Gastrocnemius medialis (tissue), 4 donors: ENCODE measurements at regions not wholly inside any gene's neighbourhood (a gene's known extent, or its start where the extent isn't known, plus 50 kb on each side); places are given as distances from the start of the nearest gene placed in this dataset.

Source experiments
- ATAC-seq, 2 donors: fragments of 150-250 bp; one replicate each; pipeline ENCODE4 v1.9.1; 2016
- DNase-seq, 2 donors: peaks; one replicate each; pipeline ENCODE4 v3.0.0-alpha.2; 2019
- H3K27ac ChIP-seq, 4 donors: fragments of 200-600 bp; sonication (generic); 1 replicate in 1 of 4; 2 replicates in 3 of 4; pipeline ENCODE4 v1.5.1; 2016 to 2018; ENCODE audit warnings: mild to moderate bottlenecking in 2 of 4, moderate library complexity in 1 of 4
- H3K27me3 ChIP-seq, 3 donors: fragments of 200-600 bp; sonication (generic) in 2 of 3; 1 replicate in 1 of 3; 2 replicates in 2 of 3; pipeline versions ENCODE4 v1.5.1 to v1.6.0; 2016 to 2019; ENCODE audit warnings: mild to moderate bottlenecking in 1 of 3, moderate library complexity in 1 of 3
- H3K36me3 ChIP-seq, 2 donors: fragments of 200-600 bp; sonication (generic) in 1 of 2; one replicate each; pipeline ENCODE4 v1.5.1; 2017 to 2018
- H3K4me1 ChIP-seq, 2 donors: fragments of 200-600 bp; sonication (generic) in 1 of 2; one replicate each; pipeline ENCODE4 v1.5.1; 2016 to 2017; ENCODE audit warnings: mild to moderate bottlenecking in 2 of 2
- H3K4me3 ChIP-seq, 4 donors: fragments of 200-600 bp; sonication (generic) in 3 of 4; 1 replicate in 1 of 4; 2 replicates in 3 of 4; pipeline ENCODE4 v1.5.1; 2016 to 2019; ENCODE audit warnings: mild to moderate bottlenecking in 2 of 4
- H3K9me3 ChIP-seq, 3 donors: fragments of 200-600 bp; sonication (generic) in 2 of 3; 1 replicate in 1 of 3; 2 replicates in 2 of 3; pipeline ENCODE4 v1.5.1; 2016 to 2019
- POLR2A ChIP-seq, 2 donors: fragments of 450-650 bp; IDR thresholded peaks; one replicate each; pipeline ENCODE4 v1.6.1; 2017; ENCODE audit warnings: antibody characterized with exemption in 2 of 2, mild to moderate bottlenecking in 2 of 2, moderate library complexity in 2 of 2
- in situ Hi-C, 4 donors: fragments of 200-750 bp; cut with MboI; loops; one replicate each; pipeline versions ENCODE4 v1.15.0 to v1.8.0; 2017; ENCODE audit warnings: low sequenced_read_pairs in 4 of 4
- intact Hi-C: fragments of 100-400 bp; cut with DNase I; formaldehyde crosslinking; loops from one replicate; pipeline ENCODE4 v1.15.1; 2023; ENCODE audit warnings: low total_unique reads
- microRNA-seq, 2 donors: library from miRNA; unstranded; fragments of <30 nt; microRNA quantifications; one replicate each; pipeline ENCODE4, GENCODE V29; 2016; ENCODE audit warnings: borderline replicate concordance in 2 of 2
- TF ChIP-seq, protein P1 (sequence below), 5 experiments: fragments of 450-650 bp in 3 of 5; fragments of 200-600 bp in 2 of 5; sonication (generic) in 2 of 5; IDR thresholded peaks in 4 of 5; conservative IDR thresholded peaks in 1 of 5; 1 replicate in 4 of 5; 2 replicates in 1 of 5; pipeline ENCODE4 v1.5.1; 2016 to 2019; ENCODE audit warnings: antibody characterized with exemption in 5 of 5, mild to moderate bottlenecking in 3 of 5, moderate library complexity in 3 of 5

DNA sequence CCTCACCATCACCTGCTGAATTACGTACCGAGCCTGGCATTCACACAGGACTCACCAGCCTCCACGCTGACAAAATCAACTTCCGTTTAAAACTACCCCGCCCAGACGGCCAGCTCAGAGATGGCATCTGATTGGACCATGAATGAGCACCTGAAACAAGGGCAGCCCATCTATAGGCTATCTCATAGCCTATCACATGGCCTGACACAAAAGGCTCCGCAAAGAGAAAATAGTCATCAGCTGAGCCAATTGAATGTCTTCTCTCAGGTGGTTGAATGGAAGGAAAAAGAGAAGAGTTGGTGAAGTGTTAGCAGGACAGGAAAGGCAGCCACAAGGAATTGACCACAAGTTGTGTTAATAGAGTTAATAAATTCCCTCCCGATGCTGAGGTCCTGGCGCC lies 50.6 kb upstream of the ZC3H12A start:
- Histone ChIP-seq H3K36me3 (no peaks in the 10 kb centered on the region), H3K4me3 (no peak overlapping the region), H3K27me3 (peaks cover 5 to 15% (median 5%) of the 10 kb centered on the region in 3 donors), H3K9me3 (no peaks in the 10 kb centered on the region), H3K4me1 (no peaks in the 10 kb centered on the region), H3K27ac (no peak overlapping the region)
- in situ Hi-C loops (no loop called here), intact Hi-C loops (loop anchor here (10.0 kb wide), 1 partner anchor 651 kb away; no protein-coding TSS in a partner anchor)
- TF ChIP-seq, protein P1, sequence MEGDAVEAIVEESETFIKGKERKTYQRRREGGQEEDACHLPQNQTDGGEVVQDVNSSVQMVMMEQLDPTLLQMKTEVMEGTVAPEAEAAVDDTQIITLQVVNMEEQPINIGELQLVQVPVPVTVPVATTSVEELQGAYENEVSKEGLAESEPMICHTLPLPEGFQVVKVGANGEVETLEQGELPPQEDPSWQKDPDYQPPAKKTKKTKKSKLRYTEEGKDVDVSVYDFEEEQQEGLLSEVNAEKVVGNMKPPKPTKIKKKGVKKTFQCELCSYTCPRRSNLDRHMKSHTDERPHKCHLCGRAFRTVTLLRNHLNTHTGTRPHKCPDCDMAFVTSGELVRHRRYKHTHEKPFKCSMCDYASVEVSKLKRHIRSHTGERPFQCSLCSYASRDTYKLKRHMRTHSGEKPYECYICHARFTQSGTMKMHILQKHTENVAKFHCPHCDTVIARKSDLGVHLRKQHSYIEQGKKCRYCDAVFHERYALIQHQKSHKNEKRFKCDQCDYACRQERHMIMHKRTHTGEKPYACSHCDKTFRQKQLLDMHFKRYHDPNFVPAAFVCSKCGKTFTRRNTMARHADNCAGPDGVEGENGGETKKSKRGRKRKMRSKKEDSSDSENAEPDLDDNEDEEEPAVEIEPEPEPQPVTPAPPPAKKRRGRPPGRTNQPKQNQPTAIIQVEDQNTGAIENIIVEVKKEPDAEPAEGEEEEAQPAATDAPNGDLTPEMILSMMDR (IDR thresholded peaks at IDR 0.05 in 4 of 5, conservative IDR thresholded peaks at IDR 0.05 in 1 of 5): no peak
- no peak for TF ChIP-seq POLR2A (IDR thresholded peaks at IDR 0.05)
- ATAC-seq (no peak), DNase-seq (no peak)

GRCh38 chr1:37424523-37424922 lies 49.9 kb upstream of the ZC3H12A start:
- no peak overlapping the region for H3K4me3 ChIP-seq
- in situ Hi-C loops (no loop called here), intact Hi-C loops (loop anchor here (10.0 kb wide), 1 partner anchor 650 kb away; no protein-coding TSS in a partner anchor)
- no peak for TF ChIP-seq POLR2A (IDR thresholded peaks at IDR 0.05)
- TF ChIP-seq, protein P1 (IDR thresholded peaks at IDR 0.05 in 4 of 5, conservative IDR thresholded peaks at IDR 0.05 in 1 of 5): no peak
- no peaks in the 10 kb centered on the region for H3K4me1 ChIP-seq
- no peak overlapping the region for H3K27ac ChIP-seq
- H3K27me3 ChIP-seq: peaks cover 5 to 16% (median 5%) of the 10 kb centered on the region in 3 donors
- DNase-seq: no peak
- H3K9me3 ChIP-seq: no peaks in the 10 kb centered on the region
- no peaks in the 10 kb centered on the region for H3K36me3 ChIP-seq
- no peak for ATAC-seq

Small RNAs in the stretch of these regions (microRNA-seq; reads per million reads assigned to microRNA genes)
- 0 reads per million in 2 donors for gene MIR4255
